ENCODE measurements at regions not wholly inside any gene's neighbourhood (a gene's known extent, or its start where the extent isn't known, plus 50 kb on each side); places are given as distances from the start of the nearest gene placed in this dataset.

DNA sequence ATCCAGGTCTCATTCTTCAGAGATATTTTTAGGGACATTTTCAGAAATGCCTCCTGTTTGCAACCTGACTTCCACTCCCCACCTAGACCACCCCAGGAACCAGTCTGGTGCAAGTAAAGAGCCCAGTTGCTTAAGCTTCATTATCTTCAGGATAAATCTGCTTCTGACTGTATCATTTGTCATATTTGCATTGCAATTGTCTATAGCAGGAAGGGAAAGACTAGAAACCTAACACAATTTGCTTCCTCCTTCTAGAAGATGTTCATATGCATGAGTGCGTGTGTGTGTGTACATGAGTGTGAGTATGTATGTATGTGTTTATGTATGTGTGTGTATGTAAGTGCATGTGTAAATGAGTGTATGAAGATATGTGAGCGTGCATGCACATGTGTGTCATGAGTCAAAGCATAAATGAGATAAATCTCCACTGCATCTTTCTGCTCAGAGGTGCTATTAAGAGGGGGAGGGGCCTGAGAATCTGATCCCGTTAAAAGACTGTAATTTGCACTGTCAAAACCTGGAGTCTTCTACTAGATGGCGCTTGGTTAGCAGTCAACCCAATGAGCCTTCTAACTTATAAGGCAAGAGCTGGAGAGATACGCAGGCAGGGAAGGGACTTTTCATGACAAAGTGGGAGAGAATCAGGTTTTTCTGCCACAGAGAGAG, 178.8 kb upstream of the KL start:
- WGBS: 83% methylated on average over 5 of the region's 5 CpGs
- no peak overlapping the region for H3K27ac ChIP-seq
- H3K4me3 ChIP-seq: no peak overlapping the region
- intact Hi-C loops (cut with DNase I): no loop called here
- H3K9me3 ChIP-seq: no peaks in the 10 kb centered on the region
- peaks cover 3% of the 10 kb centered on the region for H3K4me1 ChIP-seq (replicated peaks)
- no peak for TF ChIP-seq POLR2AphosphoS5 (IDR thresholded peaks at IDR 0.05)
- DNase-seq (ENCODE audit: low spot score): no peak
- no peaks in the 10 kb centered on the region for H3K27me3 ChIP-seq (replicated peaks; ENCODE audit: insufficient read depth)
- H3K36me3 ChIP-seq: no peaks in the 10 kb centered on the region

DNA sequence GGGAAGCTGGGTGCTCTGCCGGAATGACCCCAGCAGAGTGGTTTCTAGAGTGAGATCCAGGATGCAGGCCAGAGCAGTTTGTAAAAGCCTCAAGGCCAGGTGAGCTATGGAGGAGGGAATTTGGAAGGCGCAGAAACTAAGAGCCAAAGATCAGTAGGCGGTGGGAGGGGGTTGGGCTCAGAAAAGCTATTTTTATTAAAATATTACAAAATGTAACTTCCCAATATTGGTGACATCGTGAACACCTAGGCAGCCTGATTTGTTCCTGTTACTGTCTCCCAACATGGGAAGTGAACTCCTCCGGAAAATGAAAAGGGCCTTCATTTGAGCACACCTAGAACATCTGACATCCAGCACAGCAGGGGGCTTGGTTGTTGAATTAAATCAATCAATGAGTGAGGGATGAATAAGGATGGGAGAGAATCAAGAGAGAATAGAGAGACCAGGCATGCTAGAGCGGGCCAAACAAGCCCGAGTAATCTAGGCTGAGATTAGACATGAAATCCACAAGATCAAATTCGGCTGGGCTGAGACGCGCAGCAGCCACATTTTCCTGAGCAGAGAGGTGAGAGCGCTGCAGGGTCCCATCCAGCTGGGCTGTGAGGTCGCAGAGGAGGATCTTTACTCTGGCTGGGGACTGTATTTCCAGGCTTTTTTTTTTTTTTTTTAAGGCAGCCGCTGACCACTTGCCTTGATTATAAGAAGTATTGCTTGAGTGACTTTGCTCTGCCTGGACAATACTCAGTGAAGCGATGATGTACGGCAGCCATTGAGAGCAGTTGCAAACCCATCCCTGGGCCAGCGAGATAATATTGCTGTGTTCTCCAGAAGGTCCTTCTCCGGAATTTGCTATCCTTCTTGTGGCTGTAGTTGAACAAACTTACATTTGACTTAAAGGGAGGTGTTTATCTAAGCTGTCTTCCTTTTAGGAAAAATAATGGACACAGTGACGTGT, 178.0 kb upstream of the KL start:
- WGBS: 80% methylated on average over 18 of the region's 18 CpGs
- H3K27me3 ChIP-seq (replicated peaks; ENCODE audit: insufficient read depth): no peaks in the 10 kb centered on the region
- intact Hi-C loops (cut with DNase I): no loop called here
- peak overlapping the region in 1 of 2 donors; percentile 36 for H3K27ac ChIP-seq
- no peak for DNase-seq (ENCODE audit: low spot score)
- H3K9me3 ChIP-seq: no peaks in the 10 kb centered on the region
- peaks cover 3% of the 10 kb centered on the region for H3K4me1 ChIP-seq (replicated peaks)
- TF ChIP-seq POLR2AphosphoS5 (IDR thresholded peaks at IDR 0.05): no peak
- TF ChIP-seq, protein P1, sequence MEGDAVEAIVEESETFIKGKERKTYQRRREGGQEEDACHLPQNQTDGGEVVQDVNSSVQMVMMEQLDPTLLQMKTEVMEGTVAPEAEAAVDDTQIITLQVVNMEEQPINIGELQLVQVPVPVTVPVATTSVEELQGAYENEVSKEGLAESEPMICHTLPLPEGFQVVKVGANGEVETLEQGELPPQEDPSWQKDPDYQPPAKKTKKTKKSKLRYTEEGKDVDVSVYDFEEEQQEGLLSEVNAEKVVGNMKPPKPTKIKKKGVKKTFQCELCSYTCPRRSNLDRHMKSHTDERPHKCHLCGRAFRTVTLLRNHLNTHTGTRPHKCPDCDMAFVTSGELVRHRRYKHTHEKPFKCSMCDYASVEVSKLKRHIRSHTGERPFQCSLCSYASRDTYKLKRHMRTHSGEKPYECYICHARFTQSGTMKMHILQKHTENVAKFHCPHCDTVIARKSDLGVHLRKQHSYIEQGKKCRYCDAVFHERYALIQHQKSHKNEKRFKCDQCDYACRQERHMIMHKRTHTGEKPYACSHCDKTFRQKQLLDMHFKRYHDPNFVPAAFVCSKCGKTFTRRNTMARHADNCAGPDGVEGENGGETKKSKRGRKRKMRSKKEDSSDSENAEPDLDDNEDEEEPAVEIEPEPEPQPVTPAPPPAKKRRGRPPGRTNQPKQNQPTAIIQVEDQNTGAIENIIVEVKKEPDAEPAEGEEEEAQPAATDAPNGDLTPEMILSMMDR (IDR thresholded peaks at IDR 0.05): no peak
- no peak for TF ChIP-seq POLR2A (IDR thresholded peaks at IDR 0.05)
- H3K4me3 ChIP-seq: no peak overlapping the region
- no peaks in the 10 kb centered on the region for H3K36me3 ChIP-seq

DNA sequence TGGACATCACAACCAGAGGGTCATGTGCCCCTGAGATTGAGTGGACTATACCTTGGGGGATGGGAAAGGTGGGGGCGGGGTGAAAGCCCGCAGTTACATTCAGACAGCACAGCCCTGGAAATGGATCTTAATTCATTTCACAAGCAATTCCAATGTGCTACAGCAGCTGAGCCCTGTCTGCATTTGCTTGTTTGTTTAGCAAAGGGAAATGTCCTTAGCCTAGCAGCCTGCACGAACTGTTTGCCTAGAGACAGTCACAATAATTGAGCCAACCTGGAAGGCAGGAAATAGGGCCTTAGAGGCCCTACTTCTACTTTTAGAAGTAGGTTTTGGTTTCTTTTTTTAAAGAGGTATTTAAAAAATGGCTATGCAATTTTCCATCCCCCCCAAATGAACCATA, 177.3 kb upstream of the KL start:
- no peaks in the 10 kb centered on the region for H3K9me3 ChIP-seq
- H3K4me3 ChIP-seq: no peak overlapping the region
- H3K4me1 ChIP-seq (replicated peaks): peaks cover 3% of the 10 kb centered on the region
- H3K27ac ChIP-seq: peak overlapping the region; percentile 36 to 41
- 22% methylated on average over 3 of the region's 3 CpGs for WGBS
- H3K36me3 ChIP-seq: no peaks in the 10 kb centered on the region
- DNase-seq (ENCODE audit: low spot score): peak; percentile 31
- intact Hi-C loops (cut with DNase I): no loop called here
- peak; percentile 59 for TF ChIP-seq POLR2AphosphoS5 (IDR thresholded peaks at IDR 0.05)
- TF ChIP-seq, protein P1 (IDR thresholded peaks at IDR 0.05): no peak
- H3K27me3 ChIP-seq (replicated peaks; ENCODE audit: insufficient read depth): no peaks in the 10 kb centered on the region

DNA sequence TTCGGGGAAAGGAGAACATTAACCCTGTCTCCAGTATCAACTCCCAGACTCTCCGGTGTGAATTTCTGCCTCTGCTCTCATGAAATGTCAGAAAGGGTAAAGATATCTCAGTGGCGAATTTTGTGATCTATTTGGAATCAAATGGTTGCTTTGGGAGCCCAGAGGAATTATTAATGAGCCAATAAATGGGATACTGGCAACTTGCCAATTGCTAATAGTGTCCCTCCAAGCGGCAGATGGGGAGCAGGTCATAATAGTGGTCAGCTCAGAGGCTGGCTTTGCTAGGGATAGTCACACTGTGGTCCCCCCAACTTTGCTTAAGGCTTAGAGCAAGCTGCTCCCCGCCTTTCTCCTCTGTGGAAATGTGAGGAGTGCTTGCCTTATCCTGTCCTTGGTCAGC, 176.1 kb upstream of the KL start:
- H3K9me3 ChIP-seq: no peaks in the 10 kb centered on the region
- no peak overlapping the region for H3K4me3 ChIP-seq
- no peak for DNase-seq (ENCODE audit: low spot score)
- no peaks in the 10 kb centered on the region for H3K36me3 ChIP-seq
- intact Hi-C loops (cut with DNase I): no loop called here
- WGBS: 66% methylated on average over 5 of the region's 5 CpGs
- peaks cover 3% of the 10 kb centered on the region for H3K4me1 ChIP-seq (replicated peaks)
- H3K27ac ChIP-seq: no peak overlapping the region
- TF ChIP-seq POLR2AphosphoS5 (IDR thresholded peaks at IDR 0.05) (no peak), POLR2A (IDR thresholded peaks at IDR 0.05) (no peak)
- TF ChIP-seq, protein P1 (IDR thresholded peaks at IDR 0.05): no peak
- H3K27me3 ChIP-seq (replicated peaks; ENCODE audit: insufficient read depth): no peaks in the 10 kb centered on the region

DNA sequence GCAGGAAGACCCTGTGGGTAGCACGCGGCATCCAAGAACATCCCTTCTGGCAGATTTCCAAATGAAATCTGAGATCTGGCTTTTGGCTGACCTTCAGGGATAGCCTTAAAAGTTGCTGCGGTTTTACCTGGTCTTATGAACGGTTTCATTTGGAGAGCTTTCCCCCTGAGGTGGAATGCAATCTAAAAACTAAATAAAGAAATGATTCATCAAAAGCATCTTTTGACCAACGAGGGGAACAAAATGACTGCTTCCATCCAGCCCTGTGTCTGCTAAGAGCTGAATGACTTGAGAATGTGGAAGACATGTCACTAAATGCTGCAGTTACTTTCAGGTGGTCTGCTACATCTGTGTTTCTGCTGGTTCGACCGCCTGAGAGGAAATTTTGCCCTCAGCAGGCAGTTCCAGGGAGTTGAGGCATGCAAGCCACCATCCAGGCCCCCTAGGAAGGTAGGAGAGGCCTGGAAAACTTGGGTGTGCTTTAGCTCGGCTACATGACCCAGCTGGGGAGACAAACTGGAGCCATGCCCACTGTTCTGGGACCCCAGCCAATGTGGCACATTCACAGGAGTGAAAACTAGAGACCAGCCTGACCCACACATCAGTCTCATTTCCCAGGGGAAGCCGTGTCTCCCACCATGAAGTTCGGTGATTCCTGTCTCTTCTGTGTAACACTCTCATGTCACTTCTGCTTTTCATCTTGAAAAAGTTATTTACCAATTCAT, 175.1 kb upstream of the KL start:
- peaks cover 3% of the 10 kb centered on the region for H3K4me1 ChIP-seq (replicated peaks)
- no peak for DNase-seq (ENCODE audit: low spot score)
- 31% methylated on average over 10 of the region's 10 CpGs for WGBS
- intact Hi-C loops (cut with DNase I): no loop called here
- H3K9me3 ChIP-seq: no peaks in the 10 kb centered on the region
- no peak for TF ChIP-seq POLR2AphosphoS5 (IDR thresholded peaks at IDR 0.05)
- no peak for TF ChIP-seq POLR2A (IDR thresholded peaks at IDR 0.05)
- TF ChIP-seq, protein P1 (IDR thresholded peaks at IDR 0.05): no peak
- H3K36me3 ChIP-seq: no peaks in the 10 kb centered on the region
- H3K4me3 ChIP-seq: no peak overlapping the region
- H3K27ac ChIP-seq: no peak overlapping the region
- H3K27me3 ChIP-seq (replicated peaks; ENCODE audit: insufficient read depth): no peaks in the 10 kb centered on the region

Measured in prostate gland (tissue), 2 donors.